A673 (cell line): ENCODE measurements at regions not wholly inside any gene's neighbourhood (a gene's known extent, or its start where the extent isn't known, plus 50 kb on each side); places are given as distances from the start of the nearest gene placed in this dataset.

Experiments used
- BruUV-seq: library from RNA; stranded (reverse); fragments of 400-500 nt; replicated peaks from 2 replicates; lab custom pipeline; 2021; lab: Mats Ljungman, UMichigan
- CTCF ChIA-PET: fragments of 300-600 bp; sonication (Branson Sonifier 250); formaldehyde crosslinking; loops from one replicate; lab custom pipeline; 2022; ENCODE audit warnings: antibody characterized with exemption; lab: Charles Lee
- POLR2A ChIA-PET: fragments of 300-600 bp; sonication (Branson Sonifier 250); formaldehyde crosslinking; loops from one replicate; lab custom pipeline; 2022; ENCODE audit warnings: antibody characterized with exemption; ENCODE audit not compliant: low non-redundant PET; lab: Charles Lee
- DNase-seq: peaks from one replicate; pipeline ENCODE4 v3.0.0-alpha.2; 2015; ENCODE audit warnings: low spot score
- H3K27ac ChIP-seq: fragments of 200-600 bp; sonication (generic); 2 replicates; pipeline ENCODE4 v1.5.1; 2016; ENCODE audit warnings: mixed run types, low read depth, mild to moderate bottlenecking, mixed read lengths, antibody characterized with exemption, low read length; ENCODE audit not compliant: poor library complexity, severe bottlenecking
- H3K27me3 ChIP-seq: fragments of 200-600 bp; sonication (generic); replicated peaks from 2 replicates; pipeline ENCODE4 v1.6.1; 2017; ENCODE audit warnings: mixed run types, low read depth, mild to moderate bottlenecking, mixed read lengths, antibody characterized with exemption, low read length; ENCODE audit not compliant: insufficient read depth, poor library complexity
- H3K36me3 ChIP-seq: fragments of 200-600 bp; sonication (generic); 2 replicates; pipeline ENCODE4 v1.6.1; 2016; ENCODE audit warnings: mixed run types, mild to moderate bottlenecking, mixed read lengths, antibody characterized with exemption, low read length; ENCODE audit not compliant: insufficient read depth, poor library complexity, severe bottlenecking
- H3K4me1 ChIP-seq: fragments of 200-600 bp; sonication (generic); 2 replicates; pipeline ENCODE4 v1.6.1; 2017; ENCODE audit warnings: mixed run types, mild to moderate bottlenecking, mixed read lengths, antibody characterized with exemption, low read length; ENCODE audit not compliant: insufficient read depth, poor library complexity, severe bottlenecking
- H3K4me3 ChIP-seq: fragments of 200-600 bp; sonication (generic); 2 replicates; pipeline ENCODE4 v1.5.1; 2016; ENCODE audit warnings: low read depth, mixed run types, mild to moderate bottlenecking, mixed read lengths, low read length; ENCODE audit not compliant: poor library complexity, severe bottlenecking
- H3K9me3 ChIP-seq: fragments of 200-600 bp; sonication (generic); 2 replicates; pipeline ENCODE4 v1.6.1; 2016; ENCODE audit warnings: mixed run types, low read depth, mild to moderate bottlenecking, mixed read lengths, antibody characterized with exemption, low read length; ENCODE audit not compliant: poor library complexity, severe bottlenecking
- EZH2 ChIP-seq: fragments of 200-600 bp; sonication (generic); IDR thresholded peaks from 2 replicates; pipeline ENCODE4 v1.6.1; 2017; ENCODE audit warnings: borderline replicate concordance, low read depth, mild to moderate bottlenecking, mixed read lengths, antibody characterized with exemption, low read length; ENCODE audit not compliant: poor library complexity, severe bottlenecking
- intact Hi-C: fragments of 100-400 bp; cut with micrococcal nuclease; formaldehyde crosslinking; loops from one replicate; pipeline ENCODE4 v1.10.0; 2022; ENCODE audit not compliant: unreplicated experiment
- TF ChIP-seq, protein P1 (sequence below): fragments of 300-800, 200-600 bp; sonication (generic); conservative IDR thresholded peaks from 2 replicates; pipeline ENCODE4 v1.5.1; 2017; ENCODE audit warnings: low read depth, mild to moderate bottlenecking, antibody characterized with exemption, low read length, moderate library complexity, mixed read lengths

DNA sequence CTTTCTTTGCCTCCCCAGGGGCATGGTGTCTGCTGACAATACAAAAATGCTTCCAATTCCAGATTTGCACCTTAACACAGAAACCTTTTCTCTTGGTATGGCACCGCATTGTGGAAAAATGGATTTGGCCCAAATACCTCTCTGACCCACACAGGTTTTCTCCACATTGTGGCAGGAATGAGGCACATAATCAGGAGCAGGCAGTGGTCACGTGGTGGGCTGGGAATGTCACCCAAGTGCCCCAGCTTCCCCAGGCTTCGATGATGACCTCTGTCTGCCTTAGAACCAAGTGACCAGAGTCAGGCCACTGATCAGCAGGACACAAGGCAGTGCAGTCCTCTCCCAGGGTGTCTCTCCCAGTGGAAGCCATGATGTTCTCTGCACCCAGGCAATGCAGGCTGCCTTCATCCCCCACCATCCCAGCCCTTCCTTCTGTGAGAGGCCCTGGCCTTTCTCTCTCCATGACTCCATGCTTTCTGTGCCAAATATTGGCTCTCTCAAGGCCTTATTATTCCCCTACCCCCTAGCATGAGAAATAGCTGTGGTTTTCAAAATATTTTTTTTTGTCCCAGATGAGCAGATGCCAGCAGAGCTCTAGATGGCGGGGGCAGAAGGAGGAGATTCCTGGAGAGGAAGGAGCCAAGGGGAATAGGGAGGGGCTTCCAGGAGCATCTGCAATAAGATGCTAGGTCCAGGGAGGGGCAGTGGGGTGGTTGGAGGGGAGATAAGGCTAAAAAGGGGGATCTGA is 198.9 kb downstream of the ACKR3 start:
- Histone ChIP-seq H3K9me3 (no peaks in the 10 kb centered on the region), H3K27ac (no peak overlapping the region), H3K36me3 (no peaks in the 10 kb centered on the region), H3K4me3 (no peak overlapping the region), H3K27me3 (no peaks in the 10 kb centered on the region), H3K4me1 (no peaks in the 10 kb centered on the region)
- intact Hi-C loops = no loop called here
- POLR2A ChIA-PET = no interaction called here
- TF ChIP-seq EZH2 = no peak
- TF ChIP-seq, protein P1, sequence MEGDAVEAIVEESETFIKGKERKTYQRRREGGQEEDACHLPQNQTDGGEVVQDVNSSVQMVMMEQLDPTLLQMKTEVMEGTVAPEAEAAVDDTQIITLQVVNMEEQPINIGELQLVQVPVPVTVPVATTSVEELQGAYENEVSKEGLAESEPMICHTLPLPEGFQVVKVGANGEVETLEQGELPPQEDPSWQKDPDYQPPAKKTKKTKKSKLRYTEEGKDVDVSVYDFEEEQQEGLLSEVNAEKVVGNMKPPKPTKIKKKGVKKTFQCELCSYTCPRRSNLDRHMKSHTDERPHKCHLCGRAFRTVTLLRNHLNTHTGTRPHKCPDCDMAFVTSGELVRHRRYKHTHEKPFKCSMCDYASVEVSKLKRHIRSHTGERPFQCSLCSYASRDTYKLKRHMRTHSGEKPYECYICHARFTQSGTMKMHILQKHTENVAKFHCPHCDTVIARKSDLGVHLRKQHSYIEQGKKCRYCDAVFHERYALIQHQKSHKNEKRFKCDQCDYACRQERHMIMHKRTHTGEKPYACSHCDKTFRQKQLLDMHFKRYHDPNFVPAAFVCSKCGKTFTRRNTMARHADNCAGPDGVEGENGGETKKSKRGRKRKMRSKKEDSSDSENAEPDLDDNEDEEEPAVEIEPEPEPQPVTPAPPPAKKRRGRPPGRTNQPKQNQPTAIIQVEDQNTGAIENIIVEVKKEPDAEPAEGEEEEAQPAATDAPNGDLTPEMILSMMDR = no peak
- CTCF ChIA-PET = no interaction called here
- no peak for DNase-seq
- no TSS peak for BruUV-seq

DNA sequence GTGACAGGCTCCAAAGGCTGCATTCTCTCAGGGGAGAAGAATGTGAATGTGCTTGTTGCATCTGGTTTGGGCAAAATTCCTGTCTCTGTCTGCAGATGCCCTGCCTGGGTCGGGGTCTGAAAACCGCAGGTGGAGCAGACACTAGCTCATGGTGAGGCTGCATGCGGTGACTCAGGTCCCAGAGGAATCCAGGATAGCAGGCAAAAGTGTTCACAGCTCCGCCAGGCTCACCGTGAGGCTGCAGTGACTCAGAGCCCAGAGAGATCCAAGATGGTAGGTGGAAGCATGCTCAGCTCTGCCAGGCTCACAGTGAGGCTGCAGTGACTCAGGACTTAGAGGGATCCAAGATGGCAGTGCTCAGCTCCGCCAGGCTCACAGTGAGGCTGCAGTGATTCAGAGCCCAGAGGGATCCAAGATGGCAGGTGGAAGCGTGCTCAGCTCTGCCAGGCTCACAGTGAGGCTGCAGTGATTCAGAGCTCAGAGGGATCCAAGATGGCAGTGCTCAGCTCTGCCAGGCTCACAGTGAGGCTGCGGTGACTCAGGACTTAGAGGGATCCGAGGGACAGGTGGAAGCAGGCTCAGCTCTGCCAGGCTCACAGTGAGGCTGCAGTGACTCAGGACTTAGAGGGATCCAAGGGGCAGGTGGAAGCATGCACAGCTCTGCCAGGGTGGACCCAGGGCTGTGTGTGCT is 200.5 kb downstream of the ACKR3 start:
- Histone ChIP-seq H3K27me3 (no peaks in the 10 kb centered on the region), H3K4me3 (no peak overlapping the region), H3K27ac (no peak overlapping the region), H3K4me1 (no peaks in the 10 kb centered on the region), H3K36me3 (no peaks in the 10 kb centered on the region), H3K9me3 (no peaks in the 10 kb centered on the region)
- ChIA-PET CTCF (no interaction called here), POLR2A (interaction anchor here (0.9 kb wide), 1 partner anchor 1697 kb away, joined by 11 read pairs; no protein-coding TSS in a partner anchor)
- peak; percentile 6 for DNase-seq
- intact Hi-C loops = no loop called here
- no peak for TF ChIP-seq EZH2
- TF ChIP-seq, protein P1 = no peak
- no TSS peak for BruUV-seq

DNA sequence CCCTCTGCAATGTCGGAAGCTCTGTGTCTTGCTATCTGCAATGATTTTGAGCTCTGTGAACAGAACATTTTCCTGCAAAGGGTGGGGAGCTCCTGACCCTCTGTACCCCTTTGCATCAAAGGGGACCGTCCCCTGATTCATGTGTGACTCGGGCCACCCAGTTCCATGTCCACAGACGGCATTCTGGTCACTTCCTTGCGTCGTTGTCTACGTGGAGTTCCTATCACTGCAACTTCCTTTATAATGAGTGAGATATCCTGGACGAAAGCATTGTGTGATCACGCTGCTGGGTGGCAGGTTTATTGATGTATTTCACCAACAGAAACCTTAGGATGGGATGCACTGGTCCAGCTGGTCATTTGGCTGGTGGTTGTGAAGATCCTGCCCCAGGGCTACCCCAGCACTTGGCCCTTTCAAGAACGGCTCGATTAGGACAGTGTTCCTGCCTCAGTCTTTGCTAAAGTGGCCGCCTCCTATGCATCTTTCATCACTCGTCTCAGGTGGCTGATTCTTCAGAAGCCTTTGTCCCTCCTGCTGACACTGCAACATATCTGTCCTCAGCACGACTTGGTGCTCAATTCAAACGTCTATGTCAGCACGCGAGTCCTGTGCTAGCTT is 202.7 kb downstream of the ACKR3 start:
- H3K27me3 ChIP-seq = no peaks in the 10 kb centered on the region
- DNase-seq = no peak
- CTCF ChIA-PET = no interaction called here
- H3K4me1 ChIP-seq = no peaks in the 10 kb centered on the region
- H3K9me3 ChIP-seq = no peaks in the 10 kb centered on the region
- TF ChIP-seq, protein P1 = no peak
- TF ChIP-seq EZH2 = no peak
- BruUV-seq = no TSS peak
- intact Hi-C loops = no loop called here
- no peaks in the 10 kb centered on the region for H3K36me3 ChIP-seq
- H3K27ac ChIP-seq = no peak overlapping the region
- POLR2A ChIA-PET = no interaction called here
- H3K4me3 ChIP-seq = no peak overlapping the region
